ENCODE measurements at regions not wholly inside any gene's neighbourhood (a gene's known extent, or its start where the extent isn't known, plus 50 kb on each side); places are given as distances from the start of the nearest gene placed in this dataset.

GRCh38 chr6:40806256-40806864 is 219.2 kb upstream of the LRFN2 start:
- H3K9me3 ChIP-seq: no peaks in the 10 kb centered on the region
- no peak overlapping the region for H3K4me2 ChIP-seq
- ChIA-PET POLR2A (no interaction called here), CTCF (no interaction called here)
- ATAC-seq: peak; percentile 43 to 48; a peak in 2 of 6 replicates
- no peak for FAIRE-seq
- 67% methylated on average over 7 of the region's 7 CpGs for WGBS (ENCODE audit: missing lambda C conversion rate)
- peak overlapping the region in 1 of 2 experiments; percentile 18; a peak in 1 of 6 replicates for H3K27ac ChIP-seq
- H3K4me1 ChIP-seq: peaks cover 13% of the 10 kb centered on the region
- H3K4me3 ChIP-seq: no peak overlapping the region
- no peak for DNase-seq (ENCODE audit: low read depth in 1 of 2, low spot score in 1 of 2)
- TF ChIP-seq ESRRA (IDR thresholded peaks at IDR 0.05; ENCODE audit: borderline replicate concordance, low read length): no peak
- no peak for TF ChIP-seq RFX5 (IDR thresholded peaks at IDR 0.05)
- TF ChIP-seq ZSCAN20 (CRISPR knock-in tag; IDR thresholded peaks at IDR 0.05): no peak
- no peak for TF ChIP-seq FOSB (CRISPR knock-in tag; IDR thresholded peaks at IDR 0.05)
- TF ChIP-seq SMC3 (IDR thresholded peaks at IDR 0.05): no peak

GRCh38 chr6:40805336-40805735 is 218.2 kb upstream of the LRFN2 start:
- ChIA-PET POLR2A (no interaction called here), CTCF (no interaction called here)
- no peak for DNase-seq (ENCODE audit: low read depth in 1 of 2, low spot score in 1 of 2)
- Histone ChIP-seq H3K4me1 (peaks cover 13% of the 10 kb centered on the region), H3K4me3 (no peak overlapping the region), H3K4me2 (no peak overlapping the region), H3K9me3 (no peaks in the 10 kb centered on the region), H3K27ac (no peak overlapping the region)
- WGBS (ENCODE audit: missing lambda C conversion rate): 87% methylated on average over 4 of the region's 4 CpGs
- ATAC-seq: no peak
- TF ChIP-seq SREBF2 (IDR thresholded peaks at IDR 0.05) (no peak), REST (IDR thresholded peaks at IDR 0.05) (no peak), RARB (CRISPR knock-in tag; IDR thresholded peaks at IDR 0.05) (no peak), MAFK (IDR thresholded peaks at IDR 0.05; ENCODE audit: partially characterized antibody) (peak; percentile 13)
- FAIRE-seq: no peak

GRCh38 chr6:40804905-40805304 is 217.7 kb upstream of the LRFN2 start:
- peaks cover 13% of the 10 kb centered on the region for H3K4me1 ChIP-seq
- no peak overlapping the region for H3K27ac ChIP-seq
- H3K4me2 ChIP-seq: no peak overlapping the region
- CTCF ChIA-PET: no interaction called here
- DNase-seq (ENCODE audit: low read depth in 1 of 2, low spot score in 1 of 2) (no peak), FAIRE-seq (no peak), ATAC-seq (no peak)
- no peak overlapping the region for H3K4me3 ChIP-seq
- H3K9me3 ChIP-seq: no peaks in the 10 kb centered on the region
- TF ChIP-seq MYC (IDR thresholded peaks at IDR 0.05; ENCODE audit: borderline replicate concordance, low read length): no peak
- 0 out of 5 replicates have a peak, but pooled peaks of 1 of the 2 experiments have one; percentile 18 for TF ChIP-seq RAD21 (conservative IDR thresholded peaks at IDR 0.05 in 1 of 2, IDR thresholded peaks at IDR 0.05 in 1 of 2)
- TF ChIP-seq RNF2 (IDR thresholded peaks at IDR 0.05; ENCODE audit: borderline replicate concordance, low read depth): no peak
- TF ChIP-seq NR3C1 (IDR thresholded peaks at IDR 0.05): no peak
- peak; percentile 29 for TF ChIP-seq ZFP36 (IDR thresholded peaks at IDR 0.05; ENCODE audit: borderline replicate concordance, partially characterized antibody)
- no peak for TF ChIP-seq ZSCAN20 (CRISPR knock-in tag; IDR thresholded peaks at IDR 0.05)
- POLR2A ChIA-PET: no interaction called here
- WGBS (ENCODE audit: missing lambda C conversion rate): 100% methylated on average over 4 of the region's 4 CpGs

GRCh38 chr6:40803897-40804702 is 216.9 kb upstream of the LRFN2 start:
- POLR2A ChIA-PET: no interaction called here
- CTCF ChIA-PET: no interaction called here

More at GRCh38 chr6:40803897-40804702, 216.9 kb upstream of the LRFN2 start:
- TF ChIP-seq HEYL (CRISPR knock-in tag; IDR thresholded peaks at IDR 0.05): no peak
- no peak for TF ChIP-seq SMC3 (IDR thresholded peaks at IDR 0.05)
- no peak for TF ChIP-seq RAD21 (conservative IDR thresholded peaks at IDR 0.05 in 1 of 2, IDR thresholded peaks at IDR 0.05 in 1 of 2)
- TF ChIP-seq ZNF302 (CRISPR knock-in tag; IDR thresholded peaks at IDR 0.05): no peak
- no peak for TF ChIP-seq GATA3 (IDR thresholded peaks at IDR 0.05; ENCODE audit: borderline replicate concordance)
- TF ChIP-seq FOXS1 (CRISPR knock-in tag; IDR thresholded peaks at IDR 0.05): no peak
- Histone ChIP-seq H3K9me3 (no peaks in the 10 kb centered on the region), H3K4me2 (no peak overlapping the region), H3K4me1 (peaks cover 13% of the 10 kb centered on the region), H3K4me3 (no peak overlapping the region), H3K27ac (no peak overlapping the region)
- FAIRE-seq (no peak), ATAC-seq (no peak), DNase-seq (ENCODE audit: low read depth in 1 of 2, low spot score in 1 of 2) (no peak)
- 50% methylated on average over 1 of the region's 1 CpG for WGBS (ENCODE audit: missing lambda C conversion rate)
